ENCODE measurements at regions not wholly inside any gene's neighbourhood (a gene's known extent, or its start where the extent isn't known, plus 50 kb on each side); places are given as distances from the start of the nearest gene placed in this dataset.
"Not testable (repeated sequence)": the region's sequence is repeated elsewhere in the genome, so short reads cannot be mapped to it uniquely, and the experiment has no call there.

- not testable (repeated sequence) for H3K27me3 Mint-ChIP-seq; H3K4me1 Mint-ChIP-seq; H3K27ac Mint-ChIP-seq; H3K4me3 Mint-ChIP-seq; DNase-seq; H3K9me3 ChIP-seq (ENCODE audit: control insufficient read depth, low read length, poor library complexity, severe bottlenecking); H3K36me3 Mint-ChIP-seq (ENCODE audit: low read depth); ATAC-seq
Observed at GRCh38 chr21:27768046-27768637, 801.3 kb upstream of the ADAMTS5 start.

- ATAC-seq = no peak
- H3K36me3 Mint-ChIP-seq (ENCODE audit: low read depth) = no peaks in the 10 kb centered on the region
Observed at GRCh38 chr21:27764056-27764455, 797.2 kb upstream of the ADAMTS5 start.

GRCh38 chr21:27761623-27762022 is 794.7 kb upstream of the ADAMTS5 start:
- H3K4me3 Mint-ChIP-seq = no peak overlapping the region
- H3K36me3 Mint-ChIP-seq (ENCODE audit: low read depth) = no peaks in the 10 kb centered on the region
- ATAC-seq (no peak), DNase-seq (no peak)
- no peaks in the 10 kb centered on the region for H3K9me3 ChIP-seq (ENCODE audit: control insufficient read depth, low read length, poor library complexity, severe bottlenecking)
- no peaks in the 10 kb centered on the region for H3K27me3 Mint-ChIP-seq
- no peak overlapping the region for H3K27ac Mint-ChIP-seq
- no peaks in the 10 kb centered on the region for H3K4me1 Mint-ChIP-seq

More at GRCh38 chr21:27764056-27764455, 797.2 kb upstream of the ADAMTS5 start:
- Mint-ChIP-seq H3K27me3 (no peaks in the 10 kb centered on the region), H3K27ac (no peak overlapping the region), H3K4me1 (no peaks in the 10 kb centered on the region), H3K4me3 (no peak overlapping the region)
- no peaks in the 10 kb centered on the region for H3K9me3 ChIP-seq (ENCODE audit: control insufficient read depth, low read length, poor library complexity, severe bottlenecking)
- no peak for DNase-seq

GRCh38 chr21:27759820-27760219 is 792.9 kb upstream of the ADAMTS5 start:
- no peak overlapping the region for H3K4me3 Mint-ChIP-seq
- no peak overlapping the region for H3K27ac Mint-ChIP-seq

GRCh38 chr21:27759091-27759659 is 792.3 kb upstream of the ADAMTS5 start:
- H3K4me1 Mint-ChIP-seq = no peaks in the 10 kb centered on the region

More at GRCh38 chr21:27759820-27760219, 792.9 kb upstream of the ADAMTS5 start:
- no peaks in the 10 kb centered on the region for H3K9me3 ChIP-seq (ENCODE audit: control insufficient read depth, low read length, poor library complexity, severe bottlenecking)
- Mint-ChIP-seq H3K4me1 (no peaks in the 10 kb centered on the region), H3K36me3 (ENCODE audit: low read depth) (no peaks in the 10 kb centered on the region), H3K27me3 (no peaks in the 10 kb centered on the region)
- ATAC-seq = no peak
- DNase-seq = no peak

GRCh38 chr21:27756191-27756590 is 789.3 kb upstream of the ADAMTS5 start:
- no peak overlapping the region for H3K27ac Mint-ChIP-seq
- no peaks in the 10 kb centered on the region for H3K9me3 ChIP-seq (ENCODE audit: control insufficient read depth, low read length, poor library complexity, severe bottlenecking)
- H3K4me3 Mint-ChIP-seq = no peak overlapping the region
- H3K27me3 Mint-ChIP-seq = no peaks in the 10 kb centered on the region
- no peak for DNase-seq
- H3K36me3 Mint-ChIP-seq (ENCODE audit: low read depth) = no peaks in the 10 kb centered on the region
- H3K4me1 Mint-ChIP-seq = no peaks in the 10 kb centered on the region
- no peak for ATAC-seq

More at GRCh38 chr21:27759091-27759659, 792.3 kb upstream of the ADAMTS5 start:
- ATAC-seq (no peak), DNase-seq (no peak)
- Mint-ChIP-seq H3K27ac (no peak overlapping the region), H3K36me3 (ENCODE audit: low read depth) (no peaks in the 10 kb centered on the region), H3K27me3 (no peaks in the 10 kb centered on the region), H3K4me3 (no peak overlapping the region)
- H3K9me3 ChIP-seq (ENCODE audit: control insufficient read depth, low read length, poor library complexity, severe bottlenecking) = no peaks in the 10 kb centered on the region

GRCh38 chr21:27743971-27744564 is 777.2 kb upstream of the ADAMTS5 start:
- H3K4me3 Mint-ChIP-seq = no peak overlapping the region
- no peaks in the 10 kb centered on the region for H3K36me3 Mint-ChIP-seq (ENCODE audit: low read depth)
- no peak overlapping the region for H3K27ac Mint-ChIP-seq
- no peaks in the 10 kb centered on the region for H3K9me3 ChIP-seq (ENCODE audit: control insufficient read depth, low read length, poor library complexity, severe bottlenecking)
- no peaks in the 10 kb centered on the region for H3K27me3 Mint-ChIP-seq
- H3K4me1 Mint-ChIP-seq = no peaks in the 10 kb centered on the region
- DNase-seq (no peak), ATAC-seq (no peak)

- no peaks in the 10 kb centered on the region for H3K9me3 ChIP-seq (ENCODE audit: control insufficient read depth, low read length, poor library complexity, severe bottlenecking)
- H3K4me3 Mint-ChIP-seq = no peak overlapping the region
- H3K36me3 Mint-ChIP-seq (ENCODE audit: low read depth) = no peaks in the 10 kb centered on the region
- no peaks in the 10 kb centered on the region for H3K4me1 Mint-ChIP-seq
- no peaks in the 10 kb centered on the region for H3K27me3 Mint-ChIP-seq
- H3K27ac Mint-ChIP-seq = no peak overlapping the region
- ATAC-seq = no peak
- DNase-seq = no peak
Observed at GRCh38 chr21:27741736-27742135, 774.8 kb upstream of the ADAMTS5 start.

GRCh38 chr21:27740084-27740483 is 773.2 kb upstream of the ADAMTS5 start:
- no peak overlapping the region for H3K27ac Mint-ChIP-seq
- H3K27me3 Mint-ChIP-seq = no peaks in the 10 kb centered on the region
- no peaks in the 10 kb centered on the region for H3K36me3 Mint-ChIP-seq (ENCODE audit: low read depth)
- H3K4me3 Mint-ChIP-seq = no peak overlapping the region
- no peaks in the 10 kb centered on the region for H3K4me1 Mint-ChIP-seq
- no peak for DNase-seq
- no peak for ATAC-seq
- H3K9me3 ChIP-seq (ENCODE audit: control insufficient read depth, low read length, poor library complexity, severe bottlenecking) = no peaks in the 10 kb centered on the region

GRCh38 chr21:27739187-27739586 is 772.3 kb upstream of the ADAMTS5 start:
- Mint-ChIP-seq H3K4me1 (no peaks in the 10 kb centered on the region), H3K27ac (no peak overlapping the region), H3K4me3 (no peak overlapping the region), H3K36me3 (ENCODE audit: low read depth) (no peaks in the 10 kb centered on the region), H3K27me3 (no peaks in the 10 kb centered on the region)
- no peaks in the 10 kb centered on the region for H3K9me3 ChIP-seq (ENCODE audit: control insufficient read depth, low read length, poor library complexity, severe bottlenecking)
- DNase-seq (no peak), ATAC-seq (no peak)

- H3K4me3 Mint-ChIP-seq = no peak overlapping the region
- DNase-seq (no peak), ATAC-seq (no peak)
- no peaks in the 10 kb centered on the region for H3K36me3 Mint-ChIP-seq (ENCODE audit: low read depth)
- no peak overlapping the region for H3K27ac Mint-ChIP-seq
- no peaks in the 10 kb centered on the region for H3K27me3 Mint-ChIP-seq
- H3K9me3 ChIP-seq (ENCODE audit: control insufficient read depth, low read length, poor library complexity, severe bottlenecking) = no peaks in the 10 kb centered on the region
- H3K4me1 Mint-ChIP-seq = no peaks in the 10 kb centered on the region
Observed at GRCh38 chr21:27735699-27736098, 768.8 kb upstream of the ADAMTS5 start.

- ATAC-seq (no peak), DNase-seq (no peak)
- H3K27me3 Mint-ChIP-seq = no peaks in the 10 kb centered on the region
- H3K36me3 Mint-ChIP-seq (ENCODE audit: low read depth) = no peaks in the 10 kb centered on the region
- H3K27ac Mint-ChIP-seq = no peak overlapping the region
- H3K4me1 Mint-ChIP-seq = no peaks in the 10 kb centered on the region
- no peak overlapping the region for H3K4me3 Mint-ChIP-seq
- no peaks in the 10 kb centered on the region for H3K9me3 ChIP-seq (ENCODE audit: control insufficient read depth, low read length, poor library complexity, severe bottlenecking)
Observed at GRCh38 chr21:27734146-27734545, 767.3 kb upstream of the ADAMTS5 start.

GRCh38 chr21:27725916-27726315 is 759.0 kb upstream of the ADAMTS5 start:
- ATAC-seq = no peak
- Mint-ChIP-seq H3K4me3 (no peak overlapping the region), H3K4me1 (no peaks in the 10 kb centered on the region), H3K27ac (no peak overlapping the region), H3K27me3 (no peaks in the 10 kb centered on the region), H3K36me3 (ENCODE audit: low read depth) (no peaks in the 10 kb centered on the region)
- DNase-seq = no peak
- H3K9me3 ChIP-seq (ENCODE audit: control insufficient read depth, low read length, poor library complexity, severe bottlenecking) = no peaks in the 10 kb centered on the region

GRCh38 chr21:27722095-27722494 is 755.2 kb upstream of the ADAMTS5 start:
- Mint-ChIP-seq H3K36me3 (ENCODE audit: low read depth) (no peaks in the 10 kb centered on the region), H3K4me3 (no peak overlapping the region), H3K27me3 (no peaks in the 10 kb centered on the region), H3K27ac (no peak overlapping the region), H3K4me1 (no peaks in the 10 kb centered on the region)
- no peak for DNase-seq
- no peaks in the 10 kb centered on the region for H3K9me3 ChIP-seq (ENCODE audit: control insufficient read depth, low read length, poor library complexity, severe bottlenecking)
- no peak for ATAC-seq
